ENCODE measurements at regions not wholly inside any gene's neighbourhood (a gene's known extent, or its start where the extent isn't known, plus 50 kb on each side); places are given as distances from the start of the nearest gene placed in this dataset.

DNA sequence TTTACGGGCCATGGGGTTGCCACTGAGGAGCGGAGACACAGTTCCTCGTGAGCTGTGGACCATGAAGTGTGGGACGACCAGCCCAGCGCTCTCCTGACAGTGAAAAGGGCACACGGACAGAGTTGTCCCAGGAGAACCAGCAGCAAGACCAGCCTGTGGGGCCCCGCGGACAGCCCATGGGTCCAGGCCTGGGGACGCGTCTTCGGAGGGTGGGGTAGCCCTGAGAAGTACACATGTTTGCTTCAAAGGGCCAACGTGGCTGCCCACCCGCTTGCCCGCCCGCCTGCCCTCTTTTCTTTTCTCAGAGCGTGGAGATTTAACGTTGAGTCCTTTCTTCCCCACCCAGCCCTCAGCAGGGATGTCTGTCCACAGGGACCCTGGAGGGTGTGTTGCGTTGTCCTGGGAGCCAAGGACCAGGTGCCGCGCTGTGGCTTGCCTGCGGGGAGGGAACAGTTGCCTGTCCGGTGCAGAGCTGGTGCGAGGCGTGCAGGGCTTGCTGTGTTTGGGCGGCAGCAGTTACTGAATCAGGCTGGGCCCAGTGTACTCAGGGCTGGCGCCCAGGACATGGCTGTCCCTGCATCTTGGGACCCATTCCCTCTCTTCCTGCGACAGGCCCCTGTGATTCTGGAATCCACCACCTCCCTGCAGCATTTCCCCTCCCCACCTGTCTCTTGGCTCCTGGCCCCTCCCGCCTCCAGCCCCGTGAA, 120.1 kb upstream of the HDAC4 start:
- DNase-seq, result no peak

DNA sequence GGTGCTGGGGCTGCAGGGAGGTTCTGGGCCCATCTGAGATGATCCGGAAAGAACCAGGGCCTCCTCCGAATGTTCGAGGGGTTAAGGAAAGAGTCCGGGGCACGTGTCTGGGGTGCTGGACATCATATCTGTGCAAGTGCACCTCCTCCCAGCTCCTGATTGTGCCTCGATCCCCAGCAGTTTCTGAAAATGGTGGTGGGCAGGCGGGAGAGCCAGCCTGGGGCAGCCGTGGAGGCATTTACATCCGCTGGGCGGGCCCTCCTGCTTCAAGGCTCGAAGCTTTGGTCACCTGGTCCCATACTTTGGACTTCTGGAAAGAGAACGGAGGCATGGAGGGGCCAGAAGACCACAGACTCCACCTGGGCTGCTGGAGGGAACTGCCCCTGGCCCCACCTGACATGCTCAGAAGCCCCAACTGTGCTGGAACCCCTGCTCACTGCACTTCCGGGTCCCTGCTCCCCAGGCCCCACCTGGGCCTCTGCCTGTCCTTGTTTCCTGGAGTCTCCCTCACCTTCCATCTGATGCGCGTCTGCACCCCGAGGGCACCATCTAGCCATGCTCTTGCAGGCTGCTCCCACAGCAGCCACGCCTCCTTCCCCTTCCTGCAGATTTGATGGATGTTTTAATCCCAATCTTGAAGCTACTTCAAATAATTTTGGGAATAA, 119.2 kb upstream of the HDAC4 start:
- DNase-seq, result no peak

DNA sequence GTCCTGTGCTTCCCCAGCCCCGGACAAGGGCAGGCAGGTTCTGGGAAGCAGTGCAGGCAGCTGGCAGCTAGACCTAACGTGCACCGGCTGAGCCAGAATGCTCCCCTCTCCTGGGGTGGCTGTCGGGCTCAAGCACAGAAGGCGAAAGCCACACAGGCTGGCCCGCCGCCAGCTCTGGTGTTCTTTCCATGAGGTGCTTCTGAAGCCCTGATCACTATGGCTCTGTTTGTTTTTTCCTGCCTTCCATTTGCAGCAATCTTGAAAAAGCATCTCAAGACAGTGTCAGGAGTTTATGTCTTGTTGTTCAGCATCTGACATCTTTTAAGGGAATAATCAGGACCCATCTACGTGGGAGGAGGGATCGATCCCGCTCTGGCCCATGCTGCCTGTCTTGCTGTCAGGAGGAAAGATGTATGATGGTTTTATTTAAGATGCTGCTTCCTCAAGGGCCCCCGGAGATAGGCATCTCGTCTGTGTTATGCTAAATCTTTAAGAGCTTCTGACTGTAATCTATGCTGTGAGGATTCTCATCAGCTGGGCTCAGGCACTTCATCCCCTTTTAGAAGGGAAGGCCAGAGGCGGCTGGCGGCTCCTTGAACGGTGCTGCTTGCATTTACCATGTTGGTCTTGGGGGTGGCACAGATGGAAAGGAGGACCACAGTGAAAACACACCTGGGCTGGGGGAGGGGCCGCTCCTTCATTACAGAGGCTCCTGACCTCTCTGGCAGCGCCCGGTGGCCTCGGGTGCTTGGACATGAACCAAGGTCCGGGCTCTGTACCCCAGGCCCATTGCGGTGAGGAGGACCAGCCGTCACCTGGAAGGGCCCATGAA, 118.5 kb upstream of the HDAC4 start:
- no peak for DNase-seq

GRCh38 chr2:239518286-239519088, 117.7 kb upstream of the HDAC4 start:
- no peak for DNase-seq

DNA sequence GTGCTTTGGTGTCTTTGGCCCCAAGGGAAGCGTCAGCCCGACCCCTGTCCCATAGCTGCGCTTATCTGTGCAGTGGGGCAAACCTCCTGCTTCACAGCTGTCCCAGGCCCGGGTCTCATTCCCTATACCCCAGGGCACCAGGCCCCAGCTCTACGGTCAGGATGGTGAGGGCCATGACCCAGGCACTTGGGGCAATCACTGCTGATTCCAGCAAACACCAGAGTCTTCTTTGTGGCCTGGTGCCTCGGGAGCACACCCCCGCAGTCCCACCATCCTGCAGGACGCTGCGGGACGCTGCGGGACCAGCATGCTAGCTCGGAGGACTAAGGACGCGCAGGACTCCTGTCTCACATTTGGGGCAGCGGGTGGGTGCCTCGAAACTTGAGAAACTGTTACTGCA, 116.9 kb upstream of the HDAC4 start:
- no peak for DNase-seq

DNA sequence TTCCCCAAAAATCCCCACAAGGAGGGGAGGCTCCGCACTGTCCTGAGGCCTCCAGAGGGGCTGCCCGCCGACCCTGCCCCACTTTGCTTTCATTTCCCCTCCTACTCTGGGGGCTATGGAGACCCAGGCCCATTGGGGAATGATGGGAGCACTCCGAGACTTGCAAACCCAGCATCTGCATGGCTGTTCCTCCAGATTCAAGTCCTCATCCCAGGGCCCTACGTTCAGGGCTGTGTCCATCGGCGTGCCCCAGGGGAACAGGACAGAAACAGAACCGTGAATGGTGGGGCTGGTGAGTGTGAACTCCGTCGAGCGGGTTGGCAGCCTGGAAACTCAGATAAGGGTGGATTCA, 116.1 kb upstream of the HDAC4 start:
- no peak for DNase-seq

- no peak for DNase-seq
Measured at GRCh38 chr2:239516286-239516953, 115.6 kb upstream of the HDAC4 start.

DNA sequence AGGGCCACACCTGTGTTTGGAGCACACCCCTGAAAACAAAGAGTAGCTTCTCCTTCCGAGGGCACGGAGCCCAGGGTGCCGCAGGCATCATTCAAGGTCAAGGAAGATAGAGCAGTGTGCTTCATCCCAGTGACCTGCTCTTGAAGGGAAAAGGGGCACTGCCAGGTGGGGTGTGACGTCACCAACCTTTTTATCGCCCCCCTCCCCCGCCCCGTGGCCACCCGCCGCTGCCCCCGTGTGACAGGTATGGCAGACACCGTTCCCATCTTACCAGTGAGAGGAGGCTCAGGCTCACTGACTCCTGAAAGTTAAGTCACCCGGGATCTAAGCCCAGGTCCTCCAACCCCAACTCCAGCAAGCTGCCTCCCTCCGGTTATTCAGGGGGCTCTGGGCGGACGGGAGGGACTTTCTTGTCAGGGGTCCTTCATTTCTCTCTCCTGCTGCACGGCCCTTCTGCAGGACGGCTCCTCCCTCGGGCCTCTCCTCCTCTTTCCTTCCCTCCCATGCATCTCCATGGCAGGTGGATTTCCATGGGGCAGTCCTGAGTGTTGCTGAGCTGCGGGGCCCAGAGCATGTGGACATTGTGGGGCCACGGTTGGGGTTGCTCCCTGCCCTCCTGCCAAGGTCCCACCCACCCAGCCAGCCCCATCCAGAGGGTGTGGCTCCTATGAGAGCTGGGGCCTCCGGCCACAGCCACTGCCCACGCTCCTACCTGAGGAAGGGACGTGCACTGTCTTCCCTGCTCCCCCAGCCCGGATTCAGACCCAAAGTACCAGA, 114.1 kb upstream of the HDAC4 start:
- DNase-seq, result no peak

DNA sequence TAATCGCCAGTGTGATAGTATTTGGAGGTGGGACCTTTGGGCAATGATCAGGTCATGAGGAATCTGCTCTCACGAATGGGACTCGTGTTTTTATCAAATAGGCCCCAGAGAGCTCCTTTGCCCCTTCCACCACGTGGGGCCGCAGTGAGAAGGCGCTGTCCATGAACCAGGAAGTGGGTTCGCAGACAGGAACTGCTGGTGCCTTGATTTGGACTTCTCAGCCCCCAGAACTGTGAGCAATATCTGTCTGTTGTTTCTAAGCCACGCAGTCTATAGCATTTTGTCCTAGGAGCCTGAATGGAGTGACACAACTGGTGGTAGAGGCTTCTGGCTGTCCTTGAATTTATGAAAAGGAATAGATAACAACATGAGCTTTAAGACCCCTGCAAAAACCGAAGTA, 111.2 kb upstream of the HDAC4 start:
- DNase-seq, result no peak

DNA sequence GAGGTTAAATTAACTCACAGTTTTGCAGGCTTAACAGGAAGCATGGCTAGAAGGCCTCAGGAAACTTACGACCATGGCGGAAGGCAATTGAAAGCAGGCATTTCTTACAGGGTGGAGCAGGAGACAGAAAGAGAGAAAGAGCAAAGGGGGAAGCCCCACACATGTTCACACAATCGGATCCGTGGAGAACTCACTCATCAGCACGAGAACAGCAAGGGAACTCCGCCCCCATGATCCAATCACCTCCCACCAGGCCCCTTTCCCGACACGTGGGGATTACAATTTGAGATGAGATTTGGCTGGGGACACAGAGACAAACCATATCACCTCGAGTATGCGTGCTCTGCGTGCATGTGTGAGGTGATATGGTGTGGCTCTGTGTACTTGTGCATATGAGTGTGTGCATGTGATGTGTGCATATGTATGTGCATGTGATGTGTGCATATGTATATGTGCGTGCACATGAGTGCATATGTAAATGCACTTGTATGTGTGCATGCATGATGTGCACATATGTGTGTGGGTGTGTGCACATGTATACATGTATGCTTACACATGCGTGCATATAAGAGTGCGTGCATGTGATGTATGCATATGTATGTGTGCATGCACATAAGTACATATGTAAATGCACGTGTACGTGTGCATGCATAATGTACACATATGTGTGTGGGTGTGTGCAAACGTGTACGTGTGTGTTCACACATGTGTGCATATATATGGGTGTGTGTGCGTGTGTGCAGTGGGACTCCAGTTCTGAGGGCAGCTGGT, 108.7 kb upstream of the HDAC4 start:
- DNase-seq, result no peak

DNA sequence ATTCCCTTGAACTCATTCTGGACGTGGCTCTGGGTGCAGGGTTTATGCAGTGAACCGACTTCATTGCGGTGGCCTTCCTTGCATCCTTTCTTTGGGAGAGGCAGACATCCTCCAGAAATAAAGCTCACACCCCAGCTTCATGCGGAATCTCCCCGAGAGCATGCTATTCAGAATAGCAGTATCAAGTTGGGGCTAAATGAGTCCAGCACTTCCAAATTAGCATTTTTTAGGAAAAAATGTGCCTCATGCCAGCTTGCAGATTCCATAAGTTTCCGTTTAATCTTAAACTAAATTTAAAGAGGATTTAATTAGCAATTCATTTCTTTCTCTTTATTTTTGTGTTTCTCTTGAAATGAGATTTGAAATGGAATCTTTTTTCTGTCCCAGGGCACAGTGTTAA, 107.4 kb upstream of the HDAC4 start:
- no peak for DNase-seq

DNA sequence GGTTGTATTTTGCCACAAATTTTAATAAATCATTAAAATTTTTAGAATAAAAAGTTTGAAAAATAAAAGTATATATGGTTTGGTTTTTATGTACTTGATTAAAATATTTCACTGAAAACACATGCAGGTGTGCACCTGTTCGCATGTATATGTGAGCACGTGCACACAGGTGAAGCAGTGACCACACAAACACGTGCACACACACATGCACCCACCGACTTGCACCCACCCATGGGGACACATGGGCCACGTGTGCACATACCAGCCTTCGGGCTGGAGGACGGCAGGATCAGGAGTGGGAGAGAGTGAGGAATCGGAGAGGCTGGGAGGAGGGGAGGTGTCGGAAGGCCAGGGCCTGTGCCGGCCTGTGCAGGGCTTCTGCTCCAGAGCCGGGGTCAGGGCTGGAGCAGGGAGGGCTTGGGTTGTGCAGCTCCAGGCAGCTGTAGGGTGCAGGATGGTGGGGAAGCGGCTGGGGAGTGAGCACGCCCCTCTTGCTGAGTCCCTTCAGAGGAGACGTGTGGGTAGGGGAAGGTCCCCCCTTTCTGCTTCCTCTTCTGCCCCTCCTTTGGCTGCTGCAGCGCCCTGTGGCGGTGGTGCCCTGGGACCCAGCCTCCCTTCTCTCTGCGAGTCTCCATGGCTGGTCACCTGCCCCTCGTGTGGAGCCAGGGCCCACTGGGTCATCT, 106.9 kb upstream of the HDAC4 start:
- no peak for DNase-seq

DNA sequence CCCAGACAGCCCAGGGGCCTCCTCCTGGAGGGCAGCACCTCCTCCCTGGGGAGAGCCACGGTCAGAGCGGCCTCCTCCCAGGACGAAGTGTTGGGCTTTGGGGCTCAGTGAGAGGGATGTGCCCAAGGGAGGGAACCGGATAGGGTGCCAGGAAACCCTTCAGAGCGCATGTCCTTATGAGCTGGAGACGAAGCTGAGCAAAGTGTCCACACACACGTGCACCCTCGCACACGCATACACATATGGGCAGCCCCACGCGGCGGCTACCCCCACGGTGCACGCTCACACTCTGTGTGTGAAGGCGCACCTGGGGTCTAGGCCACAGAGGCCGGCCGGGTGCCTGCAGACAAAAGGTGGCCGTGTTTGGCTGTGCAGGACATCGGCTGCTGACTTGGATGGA, 106.1 kb upstream of the HDAC4 start:
- DNase-seq, result no peak

- no peak for DNase-seq
Measured at GRCh38 chr2:239506101-239506857, 105.5 kb upstream of the HDAC4 start.

DNA sequence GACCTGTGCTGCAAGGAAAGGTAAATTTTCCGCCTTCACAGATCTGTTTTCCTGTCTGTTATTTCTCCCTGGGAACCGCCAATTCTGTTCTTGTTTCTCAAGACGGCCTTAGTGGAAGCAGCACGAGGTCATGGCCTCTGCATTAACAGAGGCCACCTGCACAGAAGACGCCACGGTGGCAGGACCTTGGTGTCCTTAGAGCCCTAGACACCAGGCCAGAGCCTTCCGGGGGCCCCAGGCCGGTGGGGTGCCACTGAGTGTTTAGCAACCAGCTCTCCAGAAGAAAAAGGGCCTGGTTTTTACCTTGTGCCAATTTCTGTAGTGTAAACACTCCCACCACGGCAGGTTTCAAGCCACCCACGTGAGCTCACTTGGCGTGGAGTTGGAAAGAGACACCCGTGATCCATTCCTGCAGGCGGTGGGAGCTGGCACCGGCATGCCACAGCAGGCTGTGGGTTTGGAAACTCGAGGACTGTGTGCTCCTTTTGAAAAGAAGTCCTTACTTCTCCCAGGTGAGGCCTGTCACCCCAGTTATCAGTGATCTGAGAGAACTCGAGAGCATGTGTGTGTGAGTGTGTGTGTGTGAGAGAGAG, 103.9 kb upstream of the HDAC4 start:
- no peak for DNase-seq

DNA sequence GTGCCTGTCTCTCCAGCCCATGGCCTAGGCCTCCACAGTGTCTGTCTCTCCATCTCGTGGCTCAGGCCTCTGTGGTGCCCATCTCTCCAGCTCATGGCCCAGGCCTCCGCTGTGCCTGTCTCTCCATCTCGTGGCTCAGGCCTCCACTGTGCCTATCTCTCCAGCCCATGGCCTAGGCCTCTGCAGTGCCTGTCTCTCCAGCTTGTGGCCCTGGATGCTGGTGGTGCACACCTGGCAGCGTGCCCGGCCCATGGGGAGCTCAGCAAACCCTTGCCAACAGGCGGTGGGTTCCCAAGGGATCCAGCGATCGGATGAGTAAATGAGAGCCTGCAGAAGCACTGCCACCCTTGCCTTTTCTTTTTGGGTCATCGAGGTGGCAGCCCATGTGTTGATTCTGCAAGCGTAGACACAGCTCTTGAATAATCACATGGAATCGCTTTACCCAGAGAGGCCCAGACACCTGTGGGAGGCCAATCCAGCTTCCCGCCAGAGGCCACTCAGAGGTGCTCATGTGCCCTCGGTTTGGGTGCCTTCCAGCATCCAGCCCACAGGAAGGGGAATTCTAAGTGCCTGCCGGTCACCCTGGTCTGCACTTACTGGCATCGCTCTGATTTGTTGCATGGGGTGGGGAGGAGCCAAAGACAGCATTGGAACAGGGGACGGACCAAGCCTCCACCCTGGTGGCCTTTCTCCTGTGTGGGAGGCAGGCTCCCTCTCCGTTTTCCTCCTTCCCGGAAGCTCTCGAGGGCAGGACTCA, 101.8 kb upstream of the HDAC4 start:
- no peak for DNase-seq

GRCh38 chr2:239500574-239501550, 100.0 kb upstream of the HDAC4 start:
- no peak for DNase-seq

Measured in OCI-M1 (cell line).